H9 (cell line): ENCODE measurements at regions not wholly inside any gene's neighbourhood (a gene's known extent, or its start where the extent isn't known, plus 50 kb on each side); places are given as distances from the start of the nearest gene placed in this dataset.

ENCODE experiments used
- DNase-seq: peaks from one replicate; pipeline ENCODE4 v3.0.0-alpha.2; 2017
- H2AFZ ChIP-seq: one replicate; pipeline ENCODE4 v1.6.1; 2013; ENCODE audit warnings: mild to moderate bottlenecking, low read length, control low read depth, moderate library complexity
- H2AK5ac ChIP-seq: 2 replicates; pipeline ENCODE4 v1.6.1; 2013; ENCODE audit warnings: low read length, control low read depth, mixed read lengths; ENCODE audit not compliant: insufficient read length
- H2BK120ac ChIP-seq: one replicate; pipeline ENCODE4 v1.6.1; 2013; ENCODE audit warnings: low read depth, mild to moderate bottlenecking, low read length, control low read depth, inconsistent platforms; ENCODE audit not compliant: poor library complexity, severe bottlenecking
- H2BK12ac ChIP-seq: 2 replicates; pipeline ENCODE4 v1.6.1; 2013; ENCODE audit warnings: low read length, control low read depth, mixed read lengths, low read depth; ENCODE audit not compliant: insufficient read length
- H2BK15ac ChIP-seq: 2 replicates; pipeline ENCODE4 v1.6.1; 2013; ENCODE audit warnings: low read depth, low read length, control low read depth
- H2BK20ac ChIP-seq: one replicate; pipeline ENCODE4 v1.6.1; 2013; ENCODE audit warnings: low read depth, mild to moderate bottlenecking, low read length, control low read depth, inconsistent platforms; ENCODE audit not compliant: poor library complexity, severe bottlenecking
- H2BK5ac ChIP-seq: 2 replicates; pipeline ENCODE4 v1.6.1; 2013; ENCODE audit warnings: low read length, control low read depth, mixed read lengths; ENCODE audit not compliant: insufficient read length
- H3K14ac ChIP-seq: 2 replicates; pipeline ENCODE4 v1.6.1; 2013; ENCODE audit warnings: low read length, control low read depth; ENCODE audit not compliant: insufficient read depth
- H3K18ac ChIP-seq: 2 replicates; pipeline ENCODE4 v1.6.1; 2013; ENCODE audit warnings: low read depth, mild to moderate bottlenecking, mixed read lengths, low read length, control low read depth; ENCODE audit not compliant: insufficient read length
- H3K23ac ChIP-seq: 2 replicates; pipeline ENCODE4 v1.6.1; 2013; ENCODE audit warnings: low read length, control low read depth, mixed read lengths, low read depth; ENCODE audit not compliant: insufficient read length
- H3K23me2 ChIP-seq: 2 replicates; pipeline ENCODE4 v1.6.1; 2013; ENCODE audit warnings: low read depth, mild to moderate bottlenecking, mixed read lengths, low read length, control low read depth; ENCODE audit not compliant: insufficient read length, poor library complexity, severe bottlenecking
- H3K27ac ChIP-seq: 2 replicates; pipeline ENCODE4 v1.5.1; 2013; ENCODE audit warnings: low read length, control low read depth, mixed read lengths, low read depth; ENCODE audit not compliant: insufficient read length
- H3K27me3 ChIP-seq: 2 replicates; pipeline ENCODE4 v1.6.1; 2013; ENCODE audit warnings: low read length, control low read depth, inconsistent platforms; ENCODE audit not compliant: insufficient read depth
- H3K4ac ChIP-seq: 2 replicates; pipeline ENCODE4 v1.6.1; 2013; ENCODE audit warnings: low read depth, mild to moderate bottlenecking, control low read depth, inconsistent platforms, low read length, moderate library complexity
- H3K4me1 ChIP-seq: 2 replicates; pipeline ENCODE4 v1.6.1; 2013; ENCODE audit warnings: low read length, control low read depth, inconsistent platforms; ENCODE audit not compliant: insufficient read depth
- H3K4me2 ChIP-seq: 2 replicates; pipeline ENCODE4 v1.6.1; 2013; ENCODE audit warnings: low read length, control low read depth, mixed read lengths; ENCODE audit not compliant: insufficient read length, insufficient read depth
- H3K56ac ChIP-seq: 2 replicates; pipeline ENCODE4 v1.6.1; 2013; ENCODE audit warnings: low read depth, mild to moderate bottlenecking, mixed read lengths, low read length, control low read depth; ENCODE audit not compliant: insufficient read length
- H3K79me1 ChIP-seq: 2 replicates; pipeline ENCODE4 v1.6.1; 2013; ENCODE audit warnings: low read depth, mild to moderate bottlenecking, moderate library complexity, low read length, control low read depth, inconsistent platforms; ENCODE audit not compliant: insufficient read depth, poor library complexity, severe bottlenecking
- H3K79me2 ChIP-seq: 2 replicates; pipeline ENCODE4 v1.6.1; 2013; ENCODE audit warnings: low read length, control low read depth, inconsistent platforms; ENCODE audit not compliant: insufficient read depth
- H3K9ac ChIP-seq: 2 replicates; pipeline ENCODE4 v1.6.1; 2013; ENCODE audit warnings: low read length, control low read depth, mixed read lengths; ENCODE audit not compliant: insufficient read length; ENCODE audit errors: extremely low read depth
- H3K9me3 ChIP-seq: one replicate; pipeline ENCODE4 v1.6.1; 2013; ENCODE audit warnings: low read depth, low read length, inconsistent platforms; ENCODE audit not compliant: control insufficient read depth
- H3T11ph ChIP-seq: one replicate; pipeline ENCODE4 v1.6.1; 2013; ENCODE audit warnings: mild to moderate bottlenecking, low read length, control low read depth, inconsistent platforms
- H4K20me1 ChIP-seq: one replicate; pipeline ENCODE4 v1.6.1; 2013; ENCODE audit not compliant: control insufficient read depth, insufficient read length, insufficient read depth
- H4K5ac ChIP-seq: 2 replicates; pipeline ENCODE4 v1.6.1; 2013; ENCODE audit warnings: low read depth, mild to moderate bottlenecking, mixed read lengths, low read length, control low read depth; ENCODE audit not compliant: insufficient read length
- H4K8ac ChIP-seq: replicated peaks from 2 replicates; pipeline ENCODE4 v1.6.1; 2013; ENCODE audit warnings: low read length, control low read depth, mixed read lengths, low read depth; ENCODE audit not compliant: insufficient read length
- H4K91ac ChIP-seq: 2 replicates; pipeline ENCODE4 v1.6.1; 2013; ENCODE audit warnings: low read depth, mild to moderate bottlenecking, moderate library complexity, mixed read lengths, low read length, control low read depth; ENCODE audit not compliant: insufficient read length
- H3K27ac Mint-ChIP-seq, 3 experiments: 2 replicates in 2 of 3; 3 replicates in 1 of 3; pipeline ENCODE4 v1.8.0; 2020 to 2021; ENCODE audit warnings: mixed read lengths in 3 of 3, mild to moderate bottlenecking in 1 of 3, moderate library complexity in 1 of 3
- H3K27me3 Mint-ChIP-seq: 2 replicates; pipeline ENCODE4 v1.8.0; 2021; ENCODE audit warnings: low read depth, mild to moderate bottlenecking, moderate library complexity, mixed read lengths
- H3K36me3 Mint-ChIP-seq, 3 experiments: 2 replicates in 2 of 3; 3 replicates in 1 of 3; pipeline ENCODE4 v1.8.0; 2020 to 2021; ENCODE audit warnings: low read depth in 3 of 3, mixed read lengths in 3 of 3; ENCODE audit not compliant: insufficient read depth in 1 of 3
- H3K4me1 Mint-ChIP-seq, 2 experiments: 2 replicates each; pipeline ENCODE4 v1.8.0; 2020; ENCODE audit warnings: mixed read lengths in 2 of 2
- H3K4me3 Mint-ChIP-seq, 2 experiments: 2 replicates in 1 of 2; 3 replicates in 1 of 2; pipeline ENCODE4 v1.8.0; 2020 to 2021; ENCODE audit warnings: mild to moderate bottlenecking in 2 of 2, mixed read lengths in 2 of 2, moderate library complexity in 1 of 2
- H3K9me3 Mint-ChIP-seq, 2 experiments: 2 replicates in 1 of 2; 3 replicates in 1 of 2; pipeline ENCODE4 v1.8.0; 2020; ENCODE audit warnings: mild to moderate bottlenecking in 2 of 2, mixed read lengths in 2 of 2, moderate library complexity in 1 of 2
- CTCF ChIP-seq: fragments of 200-600 bp; sonication (generic); conservative IDR thresholded peaks from 3 replicates; pipeline ENCODE4 v1.8.0; 2021; ENCODE audit warnings: antibody characterized with exemption, mild to moderate bottlenecking
- WGBS: extraction: QIAGEN DNeasy Blood & Tissue Kit; methylation state at CpG from one replicate; pipeline ENCODE4 v1.1.7; 2013; ENCODE audit warnings: missing lambda C conversion rate, low lambda C conversion rate, mixed read lengths; ENCODE audit not compliant: insufficient read length; ENCODE audit errors: extremely low coverage; 5-methylcytosine and 5-hydroxymethylcytosine counted together

DNA sequence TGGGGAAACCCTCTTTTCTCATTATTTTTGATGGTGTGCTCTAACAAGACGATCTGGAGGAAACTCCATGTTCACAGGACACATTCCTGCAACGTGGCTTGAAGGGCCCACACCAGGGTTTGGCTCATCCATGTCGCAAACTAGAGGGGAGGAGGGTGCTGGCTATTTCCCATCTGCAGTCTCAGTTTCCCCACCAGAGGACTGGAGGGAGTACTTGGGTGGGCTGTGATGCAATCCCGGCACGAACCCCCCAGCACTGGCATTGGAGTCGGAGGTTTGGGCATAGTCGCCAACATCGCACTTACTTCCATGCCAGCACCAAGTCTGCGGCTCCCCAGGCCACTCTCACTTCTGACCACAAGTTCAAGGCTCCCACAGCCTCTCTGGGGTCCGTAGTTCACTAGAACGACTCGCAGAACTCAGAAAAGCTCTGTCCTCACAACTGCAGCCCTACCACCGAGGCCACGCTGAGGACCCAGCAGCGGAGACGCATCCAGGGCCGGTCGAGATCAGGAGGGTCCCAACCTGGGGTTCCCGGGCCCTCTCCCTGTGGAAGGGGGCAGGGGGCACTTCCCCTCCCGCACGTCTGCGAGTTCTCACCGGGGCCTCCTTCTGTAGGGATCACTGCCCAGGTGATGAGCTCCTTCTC is 165.6 kb upstream of the SOX1 start:
- no peak overlapping the region for H2BK120ac ChIP-seq
- DNase-seq: peak; percentile 17
- H2AK5ac ChIP-seq: no peak overlapping the region
- H2BK5ac ChIP-seq: no peak overlapping the region
- H4K20me1 ChIP-seq: no peaks in the 10 kb centered on the region
- no CpG with 5 or more reads among the region's 23 CpGs for WGBS
- Mint-ChIP-seq H3K4me1 (peaks cover 2 to 3% of the 10 kb centered on the region in 2 experiments; a peak in 2 of 4 replicates), H3K36me3 (no peaks in the 10 kb centered on the region; a peak in 1 of 7 replicates), H3K27ac (no peak overlapping the region), H3K9me3 (no peaks in the 10 kb centered on the region; a peak in 1 of 5 replicates), H3K27me3 (peaks cover 36% of the 10 kb centered on the region), H3K4me3 (no peak overlapping the region)
- no peaks in the 10 kb centered on the region for H3K79me1 ChIP-seq
- H3K9ac ChIP-seq: no peak overlapping the region
- no peak overlapping the region for H4K8ac ChIP-seq
- H2BK12ac ChIP-seq: no peak overlapping the region
- H2AFZ ChIP-seq: no peak overlapping the region
- no peaks in the 10 kb centered on the region for H3K9me3 ChIP-seq
- H3K4me2 ChIP-seq: no peak overlapping the region
- H3K4me1 ChIP-seq: no peaks in the 10 kb centered on the region
- H3K23ac ChIP-seq: no peak overlapping the region
- no peak overlapping the region for H3K4ac ChIP-seq
- no peak overlapping the region for H3K56ac ChIP-seq
- H4K5ac ChIP-seq: no peak overlapping the region
- no peak for TF ChIP-seq CTCF
- no peak overlapping the region for H3K18ac ChIP-seq
- no peak overlapping the region for H4K91ac ChIP-seq
- H3T11ph ChIP-seq: no peak overlapping the region
- H3K23me2 ChIP-seq: no peaks in the 10 kb centered on the region
- no peak overlapping the region for H3K14ac ChIP-seq
- no peak overlapping the region for H2BK20ac ChIP-seq
- H3K79me2 ChIP-seq: no peaks in the 10 kb centered on the region
- no peak overlapping the region for H3K27ac ChIP-seq
- H2BK15ac ChIP-seq: no peak overlapping the region
- no peaks in the 10 kb centered on the region for H3K27me3 ChIP-seq
